Coronary artery (tissue), 2 donors: ENCODE measurements at regions not wholly inside any gene's neighbourhood (a gene's known extent, or its start where the extent isn't known, plus 50 kb on each side); places are given as distances from the start of the nearest gene placed in this dataset.

Source experiments
- DNase-seq: peaks from one replicate; pipeline ENCODE4 v3.0.0-alpha.2; 2017; ENCODE audit warnings: low spot score
- H3K27ac ChIP-seq, 2 donors: fragments of 200-600 bp; sonication (generic); one replicate each; pipeline ENCODE4 v1.5.1; 2016 to 2019
- H3K4me3 ChIP-seq: fragments of 200-600 bp; sonication (generic); 2 replicates; pipeline ENCODE4 v1.5.1; 2016; ENCODE audit warnings: mild to moderate bottlenecking, moderate library complexity
- CTCF ChIP-seq: fragments of 200-600 bp; sonication (generic); IDR thresholded peaks from one replicate; pipeline ENCODE4 v1.5.1; 2019; ENCODE audit warnings: antibody characterized with exemption

- TF ChIP-seq CTCF = no peak
- H3K4me3 ChIP-seq = no peak overlapping the region
- no peak for DNase-seq
- H3K27ac ChIP-seq = no peak overlapping the region
Measured at GRCh38 chr13:62292714-62293480, 877.2 kb upstream of the PCDH20 start.

- no peak overlapping the region for H3K4me3 ChIP-seq
- no peak for TF ChIP-seq CTCF
- DNase-seq = no peak
- H3K27ac ChIP-seq = no peak overlapping the region
Measured at GRCh38 chr13:62290542-62290941, 874.9 kb upstream of the PCDH20 start.

GRCh38 chr13:62287764-62288163, 872.1 kb upstream of the PCDH20 start:
- TF ChIP-seq CTCF = no peak
- H3K4me3 ChIP-seq = no peak overlapping the region
- no peak overlapping the region for H3K27ac ChIP-seq

DNA sequence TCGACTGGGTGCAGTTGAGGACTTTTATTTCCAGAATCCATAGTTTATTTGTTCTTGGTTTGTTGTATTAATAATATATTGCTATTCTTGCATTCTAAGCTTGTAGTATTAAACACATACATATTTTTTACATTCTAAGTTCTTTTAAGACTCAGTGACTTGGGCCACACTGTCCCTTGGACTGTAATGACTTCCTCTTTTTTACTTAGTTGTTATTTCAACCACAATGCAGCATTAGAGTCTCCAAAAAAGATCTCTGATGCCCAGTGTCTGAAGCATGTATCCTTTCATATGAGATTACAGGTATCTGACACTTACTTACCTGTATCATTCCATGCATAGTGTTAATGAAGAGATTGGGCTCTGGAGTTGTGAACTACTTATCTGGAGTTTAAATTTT, 864.9 kb upstream of the PCDH20 start:
- TF ChIP-seq CTCF = no peak
- DNase-seq = no peak
- Histone ChIP-seq H3K4me3 (no peak overlapping the region), H3K27ac (no peak overlapping the region)

More at GRCh38 chr13:62287764-62288163, 872.1 kb upstream of the PCDH20 start:
- no peak for DNase-seq

DNA sequence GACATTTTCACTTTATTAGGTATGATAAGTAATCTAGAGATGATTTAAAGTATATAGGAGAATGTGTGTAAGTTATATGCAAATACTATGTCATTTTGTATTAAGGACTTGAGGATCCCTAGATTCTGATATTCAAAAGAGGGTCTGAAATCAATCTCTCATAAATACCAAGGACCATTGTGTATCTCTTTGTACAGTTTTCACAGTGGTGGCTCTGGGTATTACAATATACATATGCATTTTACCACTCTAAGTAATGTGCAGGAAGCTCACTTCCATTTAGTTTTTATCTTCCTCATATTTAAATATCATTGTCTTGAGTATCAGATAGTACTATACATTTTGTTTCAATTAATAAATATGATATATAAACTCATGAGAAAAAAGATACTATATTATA, 862.6 kb upstream of the PCDH20 start:
- no peak for DNase-seq
- no peak overlapping the region for H3K27ac ChIP-seq
- TF ChIP-seq CTCF = no peak
- H3K4me3 ChIP-seq = no peak overlapping the region

DNA sequence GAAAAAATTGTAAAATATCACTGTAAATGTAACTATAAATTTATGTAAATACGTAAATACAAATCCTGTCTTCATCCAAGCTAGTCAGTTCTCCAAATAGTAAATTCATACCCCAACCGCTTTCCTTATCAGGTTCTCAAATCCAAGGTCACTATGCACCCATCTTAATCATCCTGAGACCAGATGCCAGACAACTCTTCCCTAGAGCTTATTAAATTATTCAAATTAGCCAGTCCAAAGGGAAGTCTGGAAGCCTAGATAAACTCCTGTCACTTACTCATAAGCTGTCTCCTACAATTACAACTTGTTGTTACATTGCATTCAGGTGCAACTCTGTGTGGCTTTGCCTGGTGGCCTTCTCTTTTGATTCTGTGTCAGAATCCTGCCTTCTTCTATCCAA, 836.1 kb upstream of the PCDH20 start:
- Histone ChIP-seq H3K4me3 (no peak overlapping the region), H3K27ac (no peak overlapping the region)
- DNase-seq = no peak
- no peak for TF ChIP-seq CTCF

GRCh38 chr13:62250501-62251201, 835.0 kb upstream of the PCDH20 start:
- Histone ChIP-seq H3K4me3 (no peak overlapping the region), H3K27ac (no peak overlapping the region)
- TF ChIP-seq CTCF = no peak
- no peak for DNase-seq
